ENCODE measurements at regions not wholly inside any gene's neighbourhood (a gene's known extent, or its start where the extent isn't known, plus 50 kb on each side); places are given as distances from the start of the nearest gene placed in this dataset.

DNA sequence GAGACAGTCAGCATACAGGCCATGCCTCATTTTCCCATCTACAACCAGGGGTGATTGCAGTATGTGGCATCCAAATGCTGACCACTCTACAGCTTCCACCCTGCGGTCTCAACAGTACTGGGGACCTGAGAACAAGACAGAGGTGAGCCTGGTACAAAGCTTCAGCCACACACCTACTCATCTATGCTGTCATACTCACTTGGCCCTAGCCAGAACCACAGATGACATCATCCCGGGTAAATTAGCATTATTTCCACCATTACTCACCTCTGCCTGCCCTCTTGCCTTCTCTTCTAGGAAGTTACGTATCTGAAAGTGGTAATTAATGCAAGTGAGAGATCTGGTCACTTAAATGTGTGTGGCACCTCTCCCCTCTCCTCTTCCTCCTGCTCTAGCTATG, 208.2 kb upstream of the ARL4C start:
- Histone ChIP-seq H3K36me3 (no peaks in the 10 kb centered on the region), H3K4me3 (no peak overlapping the region), H3K4me1 (no peaks in the 10 kb centered on the region), H3K27me3 (peaks cover 0 to 3% (median 0%) of the 10 kb centered on the region in 9 donors), H3K9me3 (no peaks in the 10 kb centered on the region), H3K27ac (no peak overlapping the region)
- no peak for TF ChIP-seq POLR2A (IDR thresholded peaks at IDR 0.05)
- TF ChIP-seq, protein P1, sequence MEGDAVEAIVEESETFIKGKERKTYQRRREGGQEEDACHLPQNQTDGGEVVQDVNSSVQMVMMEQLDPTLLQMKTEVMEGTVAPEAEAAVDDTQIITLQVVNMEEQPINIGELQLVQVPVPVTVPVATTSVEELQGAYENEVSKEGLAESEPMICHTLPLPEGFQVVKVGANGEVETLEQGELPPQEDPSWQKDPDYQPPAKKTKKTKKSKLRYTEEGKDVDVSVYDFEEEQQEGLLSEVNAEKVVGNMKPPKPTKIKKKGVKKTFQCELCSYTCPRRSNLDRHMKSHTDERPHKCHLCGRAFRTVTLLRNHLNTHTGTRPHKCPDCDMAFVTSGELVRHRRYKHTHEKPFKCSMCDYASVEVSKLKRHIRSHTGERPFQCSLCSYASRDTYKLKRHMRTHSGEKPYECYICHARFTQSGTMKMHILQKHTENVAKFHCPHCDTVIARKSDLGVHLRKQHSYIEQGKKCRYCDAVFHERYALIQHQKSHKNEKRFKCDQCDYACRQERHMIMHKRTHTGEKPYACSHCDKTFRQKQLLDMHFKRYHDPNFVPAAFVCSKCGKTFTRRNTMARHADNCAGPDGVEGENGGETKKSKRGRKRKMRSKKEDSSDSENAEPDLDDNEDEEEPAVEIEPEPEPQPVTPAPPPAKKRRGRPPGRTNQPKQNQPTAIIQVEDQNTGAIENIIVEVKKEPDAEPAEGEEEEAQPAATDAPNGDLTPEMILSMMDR (IDR thresholded peaks at IDR 0.05): no peak
- intact Hi-C loops (cut with DNase I): no loop called here
- no peak for ATAC-seq
- 92 to 98% (median 93%) methylated on average over 3 of the region's 3 CpGs for WGBS, 4 donors
- no peak for DNase-seq

DNA sequence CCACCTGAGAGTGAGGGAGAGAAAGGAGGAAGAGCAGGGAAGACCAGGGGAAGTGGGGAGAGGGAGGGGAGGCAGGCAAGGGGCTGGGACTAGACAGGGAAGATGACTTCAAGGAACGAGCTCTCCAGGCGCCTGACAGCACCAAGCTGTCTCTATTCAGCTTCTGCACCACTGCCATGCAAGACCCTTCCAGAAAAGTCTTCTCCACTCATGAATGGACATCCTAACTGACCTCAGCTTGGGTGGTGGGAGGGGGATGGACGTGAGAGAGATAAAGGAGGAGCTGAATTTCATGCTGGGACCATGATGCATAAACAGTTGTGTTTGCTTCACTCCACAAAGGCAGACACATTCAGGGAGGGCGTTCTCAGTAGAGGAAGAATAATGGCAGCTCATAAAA, 206.4 kb upstream of the ARL4C start:
- TF ChIP-seq, protein P1 (IDR thresholded peaks at IDR 0.05): no peak
- no peak for TF ChIP-seq POLR2A (IDR thresholded peaks at IDR 0.05)
- Histone ChIP-seq H3K27me3 (peaks cover 0 to 3% (median 0%) of the 10 kb centered on the region in 9 donors), H3K27ac (no peak overlapping the region), H3K9me3 (peaks cover 0 to 6% (median 0%) of the 10 kb centered on the region in 12 donors), H3K4me1 (no peaks in the 10 kb centered on the region), H3K4me3 (no peak overlapping the region), H3K36me3 (no peaks in the 10 kb centered on the region)
- no peak for ATAC-seq
- intact Hi-C loops (cut with DNase I): no loop called here
- DNase-seq: no peak
- 54 to 68% (median 61%) methylated on average over 4 of the region's 4 CpGs for WGBS, 4 donors

DNA sequence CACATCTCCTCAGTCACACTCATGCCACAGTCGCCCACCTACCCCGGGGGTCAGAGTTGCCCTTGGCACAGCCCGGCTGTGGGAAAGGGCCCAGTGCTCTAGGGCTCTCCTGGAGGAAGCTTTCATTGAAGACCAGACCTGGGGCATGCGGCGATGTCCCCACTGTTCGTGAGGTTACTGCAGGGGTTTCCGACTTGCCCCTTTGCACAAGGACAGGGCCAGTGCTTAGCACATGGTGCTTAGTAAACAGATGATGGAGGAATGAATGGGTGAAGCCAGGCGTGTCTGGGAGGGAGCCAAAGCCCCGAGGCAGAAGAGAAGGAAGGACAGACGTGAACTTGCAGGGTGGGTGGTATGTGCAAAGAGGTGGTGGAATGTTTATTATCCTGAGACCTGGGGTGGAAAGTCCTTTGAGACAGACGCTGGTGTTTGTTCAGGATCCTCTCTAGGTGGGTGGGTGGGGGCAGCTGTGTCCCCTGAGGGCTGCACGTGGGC, 205.9 kb upstream of the ARL4C start:
- WGBS, 4 donors: 75 to 80% (median 79%) methylated on average over 12 of the region's 12 CpGs
- no peaks in the 10 kb centered on the region for H3K36me3 ChIP-seq
- peaks cover 0 to 3% (median 0%) of the 10 kb centered on the region in 9 donors for H3K27me3 ChIP-seq
- intact Hi-C loops (cut with DNase I): no loop called here
- no peak for TF ChIP-seq POLR2A (IDR thresholded peaks at IDR 0.05)
- TF ChIP-seq, protein P1 (IDR thresholded peaks at IDR 0.05): no peak
- H3K4me3 ChIP-seq: no peak overlapping the region
- no peak overlapping the region for H3K27ac ChIP-seq
- peaks cover 0 to 9% (median 0%) of the 10 kb centered on the region in 12 donors for H3K9me3 ChIP-seq
- no peaks in the 10 kb centered on the region for H3K4me1 ChIP-seq
- ATAC-seq: no peak
- no peak for DNase-seq

DNA sequence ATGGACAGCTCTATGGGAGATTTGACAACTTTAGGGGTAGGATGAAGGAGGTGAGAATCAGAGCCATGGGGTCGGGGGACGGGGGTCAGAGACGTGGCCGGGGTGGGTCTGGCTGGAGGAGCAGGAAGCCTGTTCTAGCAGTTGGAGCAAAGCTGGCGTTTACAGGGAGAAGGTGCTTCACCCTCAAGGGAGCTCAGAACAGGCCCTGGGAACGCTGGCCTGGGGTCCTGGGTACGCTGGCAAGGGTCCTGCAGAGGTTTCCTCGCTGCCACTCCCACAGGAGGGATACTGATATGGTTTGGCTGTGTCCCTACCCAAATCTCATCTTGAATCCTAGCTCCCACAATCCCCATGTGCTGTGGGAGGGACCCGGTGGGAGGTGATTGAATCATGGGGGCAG, 205.0 kb upstream of the ARL4C start:
- H3K27me3 ChIP-seq: no peaks in the 10 kb centered on the region
- WGBS, 4 donors: 83 to 97% (median 88%) methylated on average over 9 of the region's 9 CpGs
- H3K36me3 ChIP-seq: no peaks in the 10 kb centered on the region
- no peaks in the 10 kb centered on the region for H3K4me1 ChIP-seq
- H3K9me3 ChIP-seq: peaks cover 0 to 18% (median 8%) of the 10 kb centered on the region in 12 donors
- ATAC-seq (no peak), DNase-seq (no peak)
- no peak overlapping the region for H3K27ac ChIP-seq
- intact Hi-C loops (cut with DNase I): no loop called here
- no peak overlapping the region for H3K4me3 ChIP-seq
- TF ChIP-seq, protein P1 (IDR thresholded peaks at IDR 0.05): no peak
- TF ChIP-seq POLR2A (IDR thresholded peaks at IDR 0.05): no peak

Data from heart left ventricle (tissue), 16 donors.